CD4-positive, alpha-beta T cell (primary cell): ENCODE measurements at regions not wholly inside any gene's neighbourhood (a gene's known extent, or its start where the extent isn't known, plus 50 kb on each side); places are given as distances from the start of the nearest gene placed in this dataset.
"Not testable (repeated sequence)": the region's sequence is repeated elsewhere in the genome, so short reads cannot be mapped to it uniquely, and the experiment has no call there.

Experiments used
- ATAC-seq: fragments of 200-7000 bp; cut with Tn5 transposase; one replicate; pipeline ENCODE4 v1.10.0; 2022; ENCODE audit warnings: mild to moderate bottlenecking; ENCODE audit not compliant: poor library complexity
- CTCF ChIA-PET: fragments of 350-600 bp; sonication (Branson Sonifier 250); formaldehyde crosslinking; loops from one replicate; lab custom pipeline; 2021; ENCODE audit warnings: antibody characterized with exemption, inconsistent platforms; lab: Charles Lee
- POLR2A ChIA-PET: fragments of 350-600 bp; sonication (Branson Sonifier 250); formaldehyde crosslinking; loops from one replicate; lab custom pipeline; 2021; ENCODE audit warnings: antibody characterized with exemption, inconsistent platforms; lab: Charles Lee
- DNase-seq, 14 experiments: peaks; one replicate each; pipeline ENCODE4 v3.0.0-alpha.2; 2013 to 2020; ENCODE audit warnings: mixed read lengths in 2 of 14
- H3K27ac ChIP-seq, 2 donors: one replicate each; pipeline versions ENCODE4 v1.5.1 to v1.7.0; 2013; ENCODE audit warnings: low read length in 2 of 2, low read depth in 1 of 2, mild to moderate bottlenecking in 1 of 2
- H3K27me3 ChIP-seq, 2 experiments: 1 replicate in 1 of 2; 2 replicates in 1 of 2; pipeline versions ENCODE4 v1.6.1 to v1.7.0; 2013; ENCODE audit warnings: low read length in 2 of 2, control low read depth in 1 of 2, mild to moderate bottlenecking in 1 of 2, moderate library complexity in 1 of 2; ENCODE audit not compliant: insufficient read depth in 2 of 2, control insufficient read depth in 1 of 2
- H3K36me3 ChIP-seq: one replicate; pipeline ENCODE4 v1.6.1; 2013; ENCODE audit warnings: low read length, control low read depth; ENCODE audit not compliant: insufficient read depth
- H3K4me1 ChIP-seq: one replicate; pipeline ENCODE4 v1.6.1; 2013; ENCODE audit warnings: low read length, control low read depth; ENCODE audit not compliant: insufficient read depth
- H3K4me3 ChIP-seq: one replicate; pipeline ENCODE4 v1.5.1; 2013; ENCODE audit warnings: mild to moderate bottlenecking, low read length, moderate library complexity
- H3K9me3 ChIP-seq, 2 experiments: 1 replicate in 1 of 2; 2 replicates in 1 of 2; pipeline versions ENCODE4 v1.6.1 to v1.7.0; 2013; ENCODE audit warnings: low read length in 2 of 2, mild to moderate bottlenecking in 2 of 2, control low read depth in 1 of 2, moderate library complexity in 1 of 2; ENCODE audit not compliant: control insufficient read depth in 1 of 2, insufficient read depth in 1 of 2
- H3K27ac Mint-ChIP-seq: one replicate; pipeline ENCODE4 v1.8.0; 2020; ENCODE audit warnings: mixed read lengths
- H3K27me3 Mint-ChIP-seq: one replicate; pipeline ENCODE4 v1.8.0; 2021; ENCODE audit warnings: mixed read lengths
- H3K36me3 Mint-ChIP-seq: one replicate; pipeline ENCODE4 v1.8.0; 2021; ENCODE audit warnings: low read depth, mixed read lengths
- H3K4me1 Mint-ChIP-seq: one replicate; pipeline ENCODE4 v1.8.0; 2021; ENCODE audit warnings: low read depth, mixed read lengths
- H3K4me3 Mint-ChIP-seq: one replicate; pipeline ENCODE4 v1.8.0; 2020; ENCODE audit warnings: mild to moderate bottlenecking, mixed read lengths
- H3K9me3 Mint-ChIP-seq: one replicate; pipeline ENCODE4 v1.8.0; 2020; ENCODE audit warnings: mixed read lengths
- intact Hi-C, 2 experiments: fragments of 100-400 bp; cut with DNase I in 1 of 2; cut with micrococcal nuclease in 1 of 2; formaldehyde crosslinking; loops; one replicate each; pipeline versions ENCODE4 v1.15.1 to v1.9.0; 2023 to 2025; cut with DNase I, micrococcal nuclease
- TF ChIP-seq, protein P1 (sequence below): fragments of 200-600 bp; IDR thresholded peaks from one replicate; pipeline ENCODE4 v1.8.0; 2022; ENCODE audit warnings: antibody characterized with exemption, mild to moderate bottlenecking

DNA sequence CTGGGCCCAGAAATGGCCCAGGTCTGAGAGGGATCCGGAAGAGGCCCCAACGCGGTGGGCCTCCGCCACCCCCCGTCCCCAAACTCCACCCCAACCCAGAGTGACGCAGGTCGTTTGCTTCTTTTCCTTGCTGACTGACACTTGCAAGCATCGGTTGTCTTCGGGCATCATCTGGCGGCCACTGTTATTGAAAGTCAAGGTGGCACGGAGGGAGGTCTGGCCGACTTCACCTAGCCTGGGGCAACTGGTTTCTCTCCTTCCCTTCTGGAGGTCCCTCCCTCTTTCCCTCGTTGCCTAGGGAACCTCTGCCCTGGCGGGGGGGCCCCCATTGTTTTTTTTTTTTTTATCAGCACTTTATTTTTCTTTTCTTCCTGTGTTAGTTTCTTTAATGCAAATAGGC is 241.8 kb downstream of the ALG10 start:
- no peaks in the 10 kb centered on the region for H3K27me3 Mint-ChIP-seq
- ChIA-PET CTCF (no interaction called here), POLR2A (no interaction called here)
- H3K4me1 ChIP-seq, result no peaks in the 10 kb centered on the region
- peaks cover 0 to 17% of the 10 kb centered on the region in 2 experiments for H3K9me3 ChIP-seq
- no peak overlapping the region for H3K27ac ChIP-seq
- no peak overlapping the region for H3K4me3 ChIP-seq
- H3K27ac Mint-ChIP-seq, result no peak overlapping the region
- H3K9me3 Mint-ChIP-seq, result peaks cover 5% of the 10 kb centered on the region
- intact Hi-C loops, result no loop called here
- no peaks in the 10 kb centered on the region for H3K36me3 Mint-ChIP-seq
- DNase-seq (no peak), ATAC-seq (no peak)
- H3K36me3 ChIP-seq, result no peaks in the 10 kb centered on the region
- H3K4me3 Mint-ChIP-seq, result no peak overlapping the region
- H3K27me3 ChIP-seq, result no peaks in the 10 kb centered on the region
- H3K4me1 Mint-ChIP-seq, result no peaks in the 10 kb centered on the region
- TF ChIP-seq, protein P1, sequence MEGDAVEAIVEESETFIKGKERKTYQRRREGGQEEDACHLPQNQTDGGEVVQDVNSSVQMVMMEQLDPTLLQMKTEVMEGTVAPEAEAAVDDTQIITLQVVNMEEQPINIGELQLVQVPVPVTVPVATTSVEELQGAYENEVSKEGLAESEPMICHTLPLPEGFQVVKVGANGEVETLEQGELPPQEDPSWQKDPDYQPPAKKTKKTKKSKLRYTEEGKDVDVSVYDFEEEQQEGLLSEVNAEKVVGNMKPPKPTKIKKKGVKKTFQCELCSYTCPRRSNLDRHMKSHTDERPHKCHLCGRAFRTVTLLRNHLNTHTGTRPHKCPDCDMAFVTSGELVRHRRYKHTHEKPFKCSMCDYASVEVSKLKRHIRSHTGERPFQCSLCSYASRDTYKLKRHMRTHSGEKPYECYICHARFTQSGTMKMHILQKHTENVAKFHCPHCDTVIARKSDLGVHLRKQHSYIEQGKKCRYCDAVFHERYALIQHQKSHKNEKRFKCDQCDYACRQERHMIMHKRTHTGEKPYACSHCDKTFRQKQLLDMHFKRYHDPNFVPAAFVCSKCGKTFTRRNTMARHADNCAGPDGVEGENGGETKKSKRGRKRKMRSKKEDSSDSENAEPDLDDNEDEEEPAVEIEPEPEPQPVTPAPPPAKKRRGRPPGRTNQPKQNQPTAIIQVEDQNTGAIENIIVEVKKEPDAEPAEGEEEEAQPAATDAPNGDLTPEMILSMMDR, result no peak

DNA sequence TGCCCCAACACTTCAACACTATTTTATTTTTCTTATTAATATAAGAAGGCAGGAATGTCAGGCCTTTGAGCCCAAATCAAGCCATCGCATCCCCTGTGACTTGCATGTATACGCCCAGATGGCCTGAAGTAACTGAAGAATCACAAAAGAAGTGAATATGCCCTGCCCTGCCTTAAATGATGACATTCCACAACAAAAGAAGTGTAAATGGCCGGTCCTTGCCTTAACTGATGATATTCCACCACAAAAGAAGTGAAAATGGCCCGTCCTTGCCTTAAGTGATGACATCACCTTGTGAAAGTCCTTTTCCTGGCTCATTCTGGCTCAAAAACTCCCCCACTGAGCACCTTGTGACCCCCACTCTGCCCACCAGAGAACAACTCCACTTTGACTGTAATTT is 251.4 kb downstream of the ALG10 start:
- H3K27ac ChIP-seq, POLR2A ChIA-PET, ATAC-seq, H3K9me3 Mint-ChIP-seq, CTCF ChIA-PET, H3K4me1 ChIP-seq, H3K4me1 Mint-ChIP-seq, H3K27me3 ChIP-seq, H3K4me3 Mint-ChIP-seq, H3K36me3 Mint-ChIP-seq, H3K27me3 Mint-ChIP-seq, H3K27ac Mint-ChIP-seq, DNase-seq, intact Hi-C loops, H3K36me3 ChIP-seq, H3K4me3 ChIP-seq: not testable (repeated sequence)
- H3K9me3 ChIP-seq, result peaks cover 0 to 16% of the 10 kb centered on the region in 2 experiments

DNA sequence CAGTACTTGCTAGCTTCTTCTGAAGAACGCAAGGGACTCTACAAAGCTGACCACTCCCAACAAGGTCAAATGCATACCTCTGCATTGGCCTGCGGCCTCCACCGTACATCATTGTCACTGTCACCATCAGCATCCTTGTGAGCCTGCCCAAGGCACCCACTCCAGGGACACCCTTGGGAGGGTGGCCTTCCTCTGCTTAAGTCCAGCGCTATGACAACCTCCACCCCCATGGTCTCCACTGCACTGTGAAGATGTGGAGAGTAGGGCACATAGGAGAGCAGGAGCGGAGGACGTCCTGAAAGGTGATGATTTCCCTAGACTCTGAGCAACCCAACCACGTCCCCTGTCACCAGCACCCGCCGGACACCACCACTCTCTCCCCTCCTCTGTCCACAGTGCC is 252.8 kb downstream of the ALG10 start:
- no peak for ATAC-seq
- H3K4me1 ChIP-seq, result no peaks in the 10 kb centered on the region
- TF ChIP-seq, protein P1, result no peak
- peaks cover 0 to 16% of the 10 kb centered on the region in 2 experiments for H3K9me3 ChIP-seq
- no peak overlapping the region for H3K27ac ChIP-seq
- intact Hi-C loops, result no loop called here
- H3K27me3 ChIP-seq, result no peaks in the 10 kb centered on the region
- ChIA-PET POLR2A (no interaction called here), CTCF (no interaction called here)
- Mint-ChIP-seq H3K27ac (no peak overlapping the region), H3K4me1 (no peaks in the 10 kb centered on the region), H3K9me3 (peaks cover 5% of the 10 kb centered on the region), H3K4me3 (no peak overlapping the region), H3K27me3 (no peaks in the 10 kb centered on the region), H3K36me3 (no peaks in the 10 kb centered on the region)
- H3K36me3 ChIP-seq, result no peaks in the 10 kb centered on the region
- no peak overlapping the region for H3K4me3 ChIP-seq
- no peak for DNase-seq

DNA sequence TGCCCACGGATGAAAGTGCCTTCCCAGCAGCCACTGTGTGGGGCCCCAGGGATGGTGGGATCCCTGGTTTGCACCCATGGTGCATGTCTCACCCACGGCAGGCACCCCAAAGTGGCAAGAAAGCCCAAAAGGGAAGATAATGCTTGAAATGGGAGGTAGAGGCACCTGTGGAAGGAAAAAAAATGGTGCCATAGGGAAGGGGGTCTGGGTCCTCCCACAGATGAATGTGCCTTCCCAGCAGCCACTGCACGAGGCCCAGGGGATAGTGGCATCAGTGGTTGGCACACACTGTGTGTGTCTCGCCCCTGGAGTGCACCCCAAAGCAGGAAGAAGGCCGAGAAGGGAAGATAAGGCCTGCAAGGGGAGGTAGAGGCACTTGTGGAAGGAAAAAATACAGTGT is 264.2 kb downstream of the ALG10 start:
- no peaks in the 10 kb centered on the region for H3K4me1 ChIP-seq
- DNase-seq, result no peak
- no peak overlapping the region for H3K4me3 ChIP-seq
- Mint-ChIP-seq H3K4me3 (no peak overlapping the region), H3K27ac (no peak overlapping the region), H3K9me3 (peaks cover 10% of the 10 kb centered on the region), H3K4me1 (no peaks in the 10 kb centered on the region), H3K27me3 (no peaks in the 10 kb centered on the region), H3K36me3 (peaks cover 9% of the 10 kb centered on the region)
- ATAC-seq, result no peak
- ChIA-PET POLR2A (no interaction called here), CTCF (no interaction called here)
- no peaks in the 10 kb centered on the region for H3K27me3 ChIP-seq
- intact Hi-C loops, result no loop called here
- H3K9me3 ChIP-seq, result peaks cover 29 to 56% of the 10 kb centered on the region in 2 experiments
- H3K36me3 ChIP-seq, result no peaks in the 10 kb centered on the region
- TF ChIP-seq, protein P1, result no peak
- no peak overlapping the region for H3K27ac ChIP-seq
